SK-N-SH treated with all-trans-retinoic acid at 6 μM for 48 hours (cell line): ENCODE measurements at regions not wholly inside any gene's neighbourhood (a gene's known extent, or its start where the extent isn't known, plus 50 kb on each side); places are given as distances from the start of the nearest gene placed in this dataset.

Source experiments
- BACH2 ChIP-seq: fragments of 250-450 bp; sonication (Bioruptor Pico); IDR thresholded peaks from 2 replicates; pipeline ENCODE4 v1.9.0; 2021; ENCODE audit warnings: mild to moderate bottlenecking, borderline replicate concordance
- OSR1 ChIP-seq: fragments of 250-450 bp; sonication (Bioruptor Pico); IDR thresholded peaks from 2 replicates; pipeline ENCODE4 v1.8.0; 2022; ENCODE audit warnings: moderate library complexity, mild to moderate bottlenecking, inconsistent platforms
- PATZ1 ChIP-seq: fragments of 250-450 bp; sonication (Bioruptor Pico); IDR thresholded peaks from 2 replicates; pipeline ENCODE4 v1.8.0; 2020; ENCODE audit warnings: mild to moderate bottlenecking, moderate library complexity, borderline replicate concordance
- RARB ChIP-seq: fragments of 250-450 bp; sonication (Bioruptor Pico); IDR thresholded peaks from 2 replicates; pipeline ENCODE4 v1.8.0; 2021; ENCODE audit warnings: mild to moderate bottlenecking, moderate library complexity
- SNAI2 ChIP-seq: fragments of 250-450 bp; sonication (Bioruptor Pico); IDR thresholded peaks from 2 replicates; pipeline ENCODE4 v1.5.0; 2020; ENCODE audit warnings: mild to moderate bottlenecking, moderate library complexity
- ZC3H10 ChIP-seq: fragments of 250-450 bp; sonication (Bioruptor Pico); IDR thresholded peaks from 2 replicates; pipeline ENCODE4 v1.5.1; 2021; ENCODE audit warnings: mild to moderate bottlenecking, moderate library complexity
- ZFP30 ChIP-seq: fragments of 450-650 bp; formaldehyde crosslinking; IDR thresholded peaks from 2 replicates; pipeline ENCODE4 v1.5.0; 2022; ENCODE audit warnings: mild to moderate bottlenecking, moderate library complexity
- ZNF565 ChIP-seq: fragments of 450-650 bp; formaldehyde crosslinking; conservative IDR thresholded peaks from 2 replicates; pipeline ENCODE4 v1.5.0; 2020; ENCODE audit warnings: low read depth, mild to moderate bottlenecking, moderate library complexity
- ZNF70 ChIP-seq: fragments of 450-650 bp; formaldehyde crosslinking; IDR thresholded peaks from 2 replicates; pipeline ENCODE4 v1.5.0; 2020; ENCODE audit warnings: mild to moderate bottlenecking, moderate library complexity

GRCh38 chr9:85484235-85484634, 257.5 kb downstream of the AGTPBP1 start:
- TF ChIP-seq ZNF70 (CRISPR knock-in tag) (no peak), BACH2 (CRISPR knock-in tag) (no peak), SNAI2 (CRISPR knock-in tag) (no peak), OSR1 (no peak), ZC3H10 (CRISPR knock-in tag) (no peak), ZFP30 (CRISPR knock-in tag) (no peak), PATZ1 (CRISPR knock-in tag) (no peak), ZNF565 (CRISPR knock-in tag) (no peak), RARB (no peak)
